B cell (primary cell): ENCODE measurements at regions not wholly inside any gene's neighbourhood (a gene's known extent, or its start where the extent isn't known, plus 50 kb on each side); places are given as distances from the start of the nearest gene placed in this dataset.
"Not testable (repeated sequence)": the region's sequence is repeated elsewhere in the genome, so short reads cannot be mapped to it uniquely, and the experiment has no call there.

Experiments used
- ATAC-seq: fragments of 200-7000 bp; cut with Tn5 transposase; one replicate; pipeline ENCODE4 v1.10.0; 2021; ENCODE audit warnings: low read depth, mild to moderate bottlenecking, moderate number of reproducible peaks, moderate library complexity
- CTCF ChIA-PET: fragments of 350-600 bp; sonication (Branson Sonifier 250); formaldehyde crosslinking; loops from one replicate; lab custom pipeline; 2021; ENCODE audit warnings: antibody characterized with exemption, inconsistent platforms; lab: Charles Lee
- POLR2A ChIA-PET: fragments of 350-600 bp; sonication (Branson Sonifier 250); formaldehyde crosslinking; loops from one replicate; lab custom pipeline; 2021; ENCODE audit warnings: antibody characterized with exemption; lab: Charles Lee
- DNase-seq: peaks from one replicate; pipeline ENCODE4 v3.0.0; 2013
- H2AFZ ChIP-seq: 2 replicates; pipeline ENCODE4 v1.6.1; 2012; ENCODE audit warnings: mild to moderate bottlenecking, low read depth, low read length; ENCODE audit not compliant: insufficient read depth, poor library complexity, severe bottlenecking
- H3K27ac ChIP-seq, 2 donors: 1 replicate in 1 of 2; 2 replicates in 1 of 2; pipeline ENCODE4 v1.5.1; 2012 to 2013; ENCODE audit warnings: low read length in 2 of 2, mild to moderate bottlenecking in 2 of 2, moderate library complexity in 1 of 2
- H3K27me3 ChIP-seq, 4 experiments: fragments of 200-600 bp in 1 of 4; sonication (generic) in 1 of 4; replicated peaks in 1 of 4; 1 replicate in 2 of 4; 2 replicates in 2 of 4; pipeline versions ENCODE4 v1.6.1 to v1.7.0; 2013 to 2016; ENCODE audit warnings: low read length in 3 of 4, mild to moderate bottlenecking in 2 of 4, mixed read lengths in 1 of 4, moderate library complexity in 1 of 4; ENCODE audit not compliant: insufficient read depth in 4 of 4, control insufficient read depth in 3 of 4; ENCODE audit errors: control extremely low read depth in 1 of 4
- H3K36me3 ChIP-seq, 2 experiments: replicated peaks in 1 of 2; 1 replicate in 1 of 2; 2 replicates in 1 of 2; pipeline versions ENCODE4 v1.6.1 to v1.7.1; 2013; ENCODE audit warnings: low read length in 1 of 2; ENCODE audit not compliant: insufficient read depth in 2 of 2, control insufficient read depth in 1 of 2; ENCODE audit errors: control extremely low read depth in 1 of 2, extremely low read depth in 1 of 2
- H3K4me1 ChIP-seq, 2 donors: fragments of 200-600 bp in 1 of 2; sonication (generic) in 1 of 2; 1 replicate in 1 of 2; 2 replicates in 1 of 2; pipeline versions ENCODE4 v1.5.1 to v1.6.1; 2013 to 2017; ENCODE audit warnings: low read length in 2 of 2; ENCODE audit not compliant: control insufficient read depth in 2 of 2, insufficient read depth in 2 of 2
- H3K4me2 ChIP-seq: replicated peaks from 2 replicates; pipeline ENCODE3; 2012; ENCODE audit warnings: mild to moderate bottlenecking, low read depth, low read length; ENCODE audit not compliant: poor library complexity, severe bottlenecking
- H3K4me3 ChIP-seq, 5 experiments: fragments of 200-600 bp in 1 of 5; sonication (generic) in 1 of 5; 1 replicate in 3 of 5; 2 replicates in 2 of 5; pipeline versions ENCODE4 v1.5.1 to v1.7.0; 2011 to 2016; ENCODE audit warnings: low read length in 4 of 5, mild to moderate bottlenecking in 4 of 5, low read depth in 2 of 5, control low read depth in 1 of 5, moderate library complexity in 1 of 5; ENCODE audit not compliant: insufficient read depth in 1 of 5; ENCODE audit errors: control extremely low read depth in 1 of 5, extremely low read depth in 1 of 5
- H3K79me2 ChIP-seq: fragments of 200-600 bp; sonication (generic); one replicate; pipeline ENCODE4 v1.6.0; 2016; ENCODE audit warnings: low read length; ENCODE audit not compliant: control insufficient read depth, insufficient read depth
- H3K9ac ChIP-seq: fragments of 200-600 bp; sonication (generic); 2 replicates; pipeline ENCODE4 v1.6.1; 2017; ENCODE audit warnings: mild to moderate bottlenecking, low read length, moderate library complexity
- H3K9me3 ChIP-seq, 3 donors: one replicate each; pipeline versions ENCODE4 v1.6.1 to v1.7.1; 2013; ENCODE audit warnings: low read length in 2 of 3; ENCODE audit not compliant: control insufficient read depth in 2 of 3, insufficient read depth in 1 of 3; ENCODE audit errors: control extremely low read depth in 1 of 3
- H4K20me1 ChIP-seq: 2 replicates; pipeline ENCODE4 v1.6.0; 2012; ENCODE audit warnings: mild to moderate bottlenecking, low read length; ENCODE audit not compliant: insufficient read depth, control insufficient read depth, poor library complexity, severe bottlenecking
- H3K27ac Mint-ChIP-seq: one replicate; pipeline ENCODE4 v1.8.0; 2021; ENCODE audit warnings: mixed read lengths
- H3K27me3 Mint-ChIP-seq: one replicate; pipeline ENCODE4 v1.8.0; 2021; ENCODE audit warnings: mixed read lengths
- H3K4me1 Mint-ChIP-seq: one replicate; pipeline ENCODE4 v1.8.0; 2021; ENCODE audit warnings: mixed read lengths
- H3K4me3 Mint-ChIP-seq: one replicate; pipeline ENCODE4 v1.8.0; 2021; ENCODE audit warnings: mixed read lengths
- H3K9me3 Mint-ChIP-seq: one replicate; pipeline ENCODE4 v1.8.0; 2022; ENCODE audit warnings: mixed read lengths; ENCODE audit not compliant: insufficient read depth
- WGBS: methylation state at CpG from one replicate; pipeline ENCODE4 v1.1.5; 2013; ENCODE audit warnings: missing lambda C conversion rate; ENCODE audit not compliant: insufficient coverage; 5-methylcytosine and 5-hydroxymethylcytosine counted together
- intact Hi-C: fragments of 100-400 bp; cut with micrococcal nuclease; formaldehyde crosslinking; loops from one replicate; pipeline ENCODE4 v1.10.0; 2022

DNA sequence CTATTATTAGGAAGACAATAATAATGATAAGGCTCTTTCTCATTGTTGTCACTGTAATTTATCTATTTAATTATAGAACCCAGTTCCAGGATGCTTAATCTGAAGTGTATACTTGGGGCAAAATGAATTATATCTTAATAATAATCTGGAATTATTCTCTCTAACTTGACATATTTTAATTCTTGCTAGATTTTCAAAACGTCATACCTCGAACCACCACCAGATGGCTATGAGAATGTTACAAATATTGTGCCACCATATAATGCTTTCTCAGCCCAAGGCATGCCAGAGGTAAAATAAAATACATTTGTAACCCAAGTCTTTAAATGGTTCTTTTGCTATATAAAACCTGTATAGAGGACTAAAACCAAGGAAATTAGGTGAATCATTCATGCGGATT is 4849.3 kb upstream of the OR11H1 start:
- H3K27me3 ChIP-seq, intact Hi-C loops, H3K27ac ChIP-seq, H3K4me2 ChIP-seq, H3K9me3 ChIP-seq, H2AFZ ChIP-seq, POLR2A ChIA-PET, CTCF ChIA-PET, H3K27me3 Mint-ChIP-seq, H3K4me3 ChIP-seq, H3K36me3 ChIP-seq, H4K20me1 ChIP-seq, H3K4me3 Mint-ChIP-seq, H3K9me3 Mint-ChIP-seq, H3K9ac ChIP-seq, H3K27ac Mint-ChIP-seq, ATAC-seq, H3K4me1 ChIP-seq, H3K4me1 Mint-ChIP-seq, DNase-seq, H3K79me2 ChIP-seq: not testable (repeated sequence)
- WGBS = no CpG with 5 or more reads among the region's 3 CpGs

DNA sequence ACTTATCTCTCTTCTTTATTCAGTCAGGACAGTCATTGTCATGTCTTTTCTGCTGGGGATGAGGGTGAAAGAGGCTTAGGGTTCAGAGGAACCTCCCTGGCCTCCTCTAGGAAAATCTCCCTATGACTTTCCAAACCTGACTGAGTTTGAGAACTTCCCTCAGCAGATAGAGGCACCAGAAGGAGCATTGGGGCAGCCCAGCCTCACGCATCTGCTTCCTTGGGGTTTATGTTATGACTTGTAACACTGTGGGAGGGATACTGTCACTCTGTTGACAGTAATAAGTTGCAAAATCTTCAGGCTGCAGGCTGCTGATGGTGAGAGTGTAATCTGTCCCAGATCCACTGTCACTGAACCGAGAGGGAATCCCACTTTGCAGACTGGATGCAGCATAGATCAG is 4842.6 kb upstream of the OR11H1 start:
- H3K4me3 Mint-ChIP-seq, H3K27ac ChIP-seq, CTCF ChIA-PET, POLR2A ChIA-PET, H3K4me3 ChIP-seq, H3K9me3 ChIP-seq, H3K4me1 Mint-ChIP-seq, H3K27ac Mint-ChIP-seq, H3K4me2 ChIP-seq, H3K9me3 Mint-ChIP-seq, H3K4me1 ChIP-seq, DNase-seq, H3K27me3 ChIP-seq, H3K9ac ChIP-seq, H3K79me2 ChIP-seq, H3K36me3 ChIP-seq, H2AFZ ChIP-seq, H3K27me3 Mint-ChIP-seq, ATAC-seq, intact Hi-C loops, H4K20me1 ChIP-seq: not testable (repeated sequence)
- no CpG with 5 or more reads among the region's 2 CpGs for WGBS

DNA sequence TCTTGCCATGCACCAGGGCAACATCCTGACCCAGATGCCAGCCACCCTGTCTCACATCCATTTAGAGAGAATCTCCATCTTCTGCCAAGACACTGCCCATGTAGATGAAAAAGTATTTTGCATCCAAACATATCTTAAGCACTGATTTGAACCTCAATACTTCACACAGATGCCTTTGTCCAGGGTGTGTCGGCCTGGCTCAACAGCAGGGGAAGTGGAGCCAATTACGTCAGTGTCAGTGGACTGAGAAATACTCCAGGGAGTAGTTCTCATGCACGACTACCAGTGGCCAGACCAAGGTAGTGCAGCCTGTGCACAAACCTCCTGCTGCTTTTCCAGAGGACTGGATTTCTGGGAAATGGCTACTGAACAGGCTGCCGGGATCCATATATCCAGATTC is 4840.7 kb upstream of the OR11H1 start:
- DNase-seq, H2AFZ ChIP-seq, H3K27ac ChIP-seq, H4K20me1 ChIP-seq, H3K9me3 ChIP-seq, H3K9ac ChIP-seq, H3K27me3 Mint-ChIP-seq, H3K4me1 Mint-ChIP-seq, H3K9me3 Mint-ChIP-seq, H3K79me2 ChIP-seq, H3K4me1 ChIP-seq, H3K27me3 ChIP-seq, intact Hi-C loops, POLR2A ChIA-PET, H3K27ac Mint-ChIP-seq, H3K4me3 ChIP-seq, H3K36me3 ChIP-seq, H3K4me3 Mint-ChIP-seq, CTCF ChIA-PET, ATAC-seq, H3K4me2 ChIP-seq: not testable (repeated sequence)
- WGBS = no CpG with 5 or more reads among the region's 4 CpGs

DNA sequence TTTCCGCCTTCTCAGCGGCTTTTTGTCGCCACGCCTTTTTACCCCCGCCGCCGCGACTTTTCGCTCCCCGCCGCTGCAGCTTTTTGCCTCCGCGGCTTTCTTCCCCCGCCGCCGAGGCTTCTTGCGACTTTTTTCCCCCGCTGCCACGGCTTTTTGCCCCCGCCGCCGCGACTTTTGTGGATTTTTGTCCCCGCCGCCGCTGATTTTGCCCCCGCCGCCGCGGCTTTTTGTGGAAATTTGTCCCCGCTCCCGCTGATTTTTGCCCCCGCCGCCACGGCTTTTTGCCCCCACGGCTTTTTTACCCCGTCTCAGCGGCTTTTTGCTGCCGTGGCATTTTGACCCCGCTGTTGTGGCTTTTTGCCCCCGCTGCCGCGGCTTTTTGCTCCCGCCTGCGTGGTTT is 4829.2 kb upstream of the OR11H1 start:
- H4K20me1 ChIP-seq, H3K36me3 ChIP-seq, H3K4me1 ChIP-seq, DNase-seq, H3K27ac Mint-ChIP-seq, H2AFZ ChIP-seq, H3K4me3 Mint-ChIP-seq, H3K4me1 Mint-ChIP-seq, H3K4me2 ChIP-seq, H3K9me3 Mint-ChIP-seq, CTCF ChIA-PET, H3K27me3 ChIP-seq, intact Hi-C loops, H3K9ac ChIP-seq, ATAC-seq, H3K27me3 Mint-ChIP-seq, H3K4me3 ChIP-seq, H3K27ac ChIP-seq, H3K79me2 ChIP-seq, POLR2A ChIA-PET: not testable (repeated sequence)
- H3K9me3 ChIP-seq = peaks cover 0 to 15% (median 0%) of the 10 kb centered on the region in 3 donors
- 72% methylated on average over 29 of the region's 45 CpGs for WGBS
